ENCODE measurements at regions not wholly inside any gene's neighbourhood (a gene's known extent, or its start where the extent isn't known, plus 50 kb on each side); places are given as distances from the start of the nearest gene placed in this dataset.

DNA sequence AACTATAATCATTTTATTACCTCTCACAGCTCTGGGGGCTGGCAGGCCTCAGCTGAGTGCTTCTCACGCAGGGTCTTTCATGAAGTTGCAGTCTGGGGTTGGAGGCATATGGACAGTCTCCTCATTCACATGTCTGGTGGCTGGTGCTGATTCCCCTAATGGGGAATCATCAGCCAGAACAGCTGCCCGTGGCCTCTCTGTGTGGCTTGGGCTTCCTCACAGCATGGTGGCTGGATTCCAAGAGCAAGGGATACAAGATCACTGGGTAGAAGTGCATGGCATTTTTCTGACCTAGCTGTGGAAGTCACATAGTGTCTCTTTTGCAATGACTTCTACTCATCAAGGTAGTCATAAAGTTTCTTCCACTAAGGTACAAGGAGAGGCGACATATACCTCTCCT lies 59.0 kb upstream of the LAPTM4A start:
- DNase-seq: no peak

DNA sequence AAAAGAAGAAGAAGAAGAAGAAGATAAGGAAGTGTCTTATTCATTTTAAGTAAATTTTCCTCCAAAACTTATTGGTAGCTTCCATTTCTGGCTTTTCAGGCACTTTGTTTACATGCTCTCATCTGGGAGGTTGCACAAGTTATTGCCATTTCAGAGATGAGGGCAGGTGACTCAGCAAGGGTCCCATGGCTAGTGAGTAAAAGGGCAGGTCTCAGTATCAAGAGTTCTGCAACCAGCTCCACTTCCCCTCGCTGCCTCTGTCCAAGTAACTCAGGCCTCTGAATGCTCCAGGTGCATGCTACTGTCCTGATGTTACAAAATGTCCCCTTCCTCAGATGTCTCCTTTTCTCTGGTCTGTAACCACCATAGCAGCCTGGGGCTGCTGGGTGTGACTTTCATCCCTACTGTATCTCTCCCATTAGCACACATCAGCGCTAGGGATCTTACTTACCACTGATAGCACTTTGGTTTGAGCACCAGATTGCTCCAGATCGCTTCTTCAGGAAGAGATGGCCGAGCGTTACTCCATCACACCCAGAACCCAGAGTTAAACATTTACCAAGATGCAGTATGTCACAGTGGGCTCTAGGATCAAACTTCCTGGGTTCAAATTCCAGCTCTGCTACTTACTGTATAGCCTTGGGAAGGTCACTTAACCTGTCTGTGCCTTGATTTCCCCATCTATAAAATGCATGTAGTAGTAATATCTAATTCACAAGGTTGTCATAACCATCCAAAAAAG lies 57.4 kb upstream of the LAPTM4A start:
- no peak for DNase-seq

DNA sequence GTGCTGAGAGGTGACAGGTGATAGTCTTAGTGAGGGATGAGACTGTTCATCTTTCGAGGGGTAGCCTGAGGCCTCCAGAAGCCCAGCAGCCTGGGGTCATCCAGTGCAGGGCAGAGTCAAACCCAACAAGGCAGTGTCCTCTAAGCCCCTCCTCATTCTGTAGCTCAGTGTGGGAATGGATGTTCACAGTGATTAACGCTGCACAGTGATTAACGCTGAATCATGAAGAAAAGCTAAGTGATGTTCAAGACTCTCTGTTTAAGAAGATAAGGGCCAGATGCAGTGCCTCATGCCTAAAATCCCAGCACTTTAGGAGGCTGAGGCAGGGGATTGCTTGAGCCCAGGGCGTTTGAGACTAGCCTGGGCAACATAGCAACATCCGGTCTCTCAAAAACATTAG lies 56.3 kb upstream of the LAPTM4A start:
- no peak for DNase-seq

DNA sequence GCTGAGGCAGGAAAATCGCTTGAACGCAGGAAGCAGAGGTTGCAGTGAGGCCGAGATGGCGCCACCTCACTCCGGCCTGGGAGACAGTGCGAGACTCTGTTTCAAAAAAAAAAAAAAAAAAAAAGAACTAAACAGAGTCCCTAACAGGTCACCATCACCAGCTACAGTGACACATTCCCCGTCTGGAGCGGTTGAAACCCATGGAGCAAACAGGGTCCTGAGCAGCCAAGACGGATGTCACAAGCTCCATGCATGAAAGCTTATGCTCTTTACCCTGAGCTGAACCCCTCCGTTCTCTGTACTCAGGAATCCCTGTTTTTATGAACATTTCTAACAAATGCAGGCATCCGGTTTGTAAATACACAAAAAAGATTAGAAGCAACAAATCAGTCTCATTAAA lies 55.9 kb upstream of the LAPTM4A start:
- no peak for DNase-seq

DNA sequence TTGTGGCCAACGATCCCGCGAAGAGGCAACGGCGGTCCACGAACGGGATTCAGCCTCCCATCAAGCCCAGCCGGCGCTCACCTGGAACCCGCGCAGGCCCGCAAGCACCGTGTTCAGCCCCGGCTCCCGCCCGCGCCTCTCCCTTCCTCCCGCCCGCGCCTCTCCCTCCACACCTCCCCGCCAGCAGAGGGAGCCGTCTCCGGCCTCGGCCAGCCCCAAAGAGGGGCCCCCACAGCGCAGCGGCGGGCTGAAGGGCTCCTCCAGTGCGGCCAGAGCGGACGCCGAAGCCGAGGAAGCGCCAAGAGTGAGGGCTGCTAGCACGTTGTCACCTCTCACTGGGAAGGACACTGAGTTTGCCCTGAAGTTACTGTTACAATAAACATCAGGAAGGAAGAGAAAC lies 55.3 kb upstream of the LAPTM4A start:
- DNase-seq: peak; percentile 48

DNA sequence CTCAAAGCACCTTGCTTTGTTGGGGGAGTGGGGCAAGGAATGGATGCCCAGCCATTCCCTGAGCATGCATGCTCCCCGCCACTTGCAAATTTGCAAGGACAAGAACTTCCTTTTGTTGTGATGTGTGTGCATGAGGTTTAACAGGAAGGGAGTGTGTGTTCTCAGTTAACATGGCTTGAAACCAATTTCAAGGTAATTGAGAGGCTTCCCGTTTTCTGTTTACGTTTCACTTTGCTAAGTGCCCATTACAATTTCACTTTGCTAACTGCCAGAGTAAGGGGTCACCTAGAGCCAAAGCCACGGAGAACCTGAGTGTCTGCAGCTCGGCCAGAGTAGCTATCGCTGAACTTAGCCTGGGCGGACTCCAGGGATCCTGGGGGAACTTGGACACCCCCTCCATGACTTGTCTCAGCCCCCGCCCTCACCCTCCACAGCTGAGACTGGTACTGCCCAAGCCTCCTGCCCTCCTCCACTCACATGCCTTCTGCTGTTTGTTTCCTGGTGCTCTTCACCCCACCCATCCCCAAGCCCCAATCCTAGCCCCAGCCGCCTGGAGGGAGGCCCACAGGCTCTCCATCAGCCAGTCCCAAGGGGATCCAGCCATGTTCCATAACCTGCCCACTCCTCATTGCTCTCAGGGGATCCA lies 53.6 kb upstream of the LAPTM4A start:
- no peak for DNase-seq

DNA sequence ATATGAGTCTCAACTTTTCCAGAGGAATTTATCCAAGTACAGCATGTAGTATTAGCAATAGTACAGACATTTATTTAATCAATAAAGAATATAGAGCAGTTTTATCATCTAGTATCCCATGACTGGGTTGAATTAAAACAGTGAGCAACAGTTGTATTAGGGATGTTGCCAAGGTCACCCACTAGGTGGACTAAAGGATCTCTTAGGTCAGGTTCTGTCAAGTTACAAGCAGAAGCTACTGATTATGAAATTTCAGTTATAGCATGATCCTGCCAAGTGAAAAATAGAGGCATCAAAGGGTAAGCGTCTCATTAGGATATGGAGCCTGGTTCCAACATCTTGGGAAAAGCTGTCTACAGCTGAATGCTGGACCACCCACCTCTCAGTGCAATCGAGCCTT lies 52.1 kb upstream of the LAPTM4A start:
- no peak for DNase-seq
